A673 (cell line): ENCODE measurements at regions not wholly inside any gene's neighbourhood (a gene's known extent, or its start where the extent isn't known, plus 50 kb on each side); places are given as distances from the start of the nearest gene placed in this dataset.

ENCODE experiments used
- BruUV-seq: library from RNA; stranded (reverse); fragments of 400-500 nt; replicated peaks from 2 replicates; lab custom pipeline; 2021; lab: Mats Ljungman, UMichigan
- CTCF ChIA-PET: fragments of 300-600 bp; sonication (Branson Sonifier 250); formaldehyde crosslinking; loops from one replicate; lab custom pipeline; 2022; ENCODE audit warnings: antibody characterized with exemption; lab: Charles Lee
- POLR2A ChIA-PET: fragments of 300-600 bp; sonication (Branson Sonifier 250); formaldehyde crosslinking; loops from one replicate; lab custom pipeline; 2022; ENCODE audit warnings: antibody characterized with exemption; ENCODE audit not compliant: low non-redundant PET; lab: Charles Lee
- DNase-seq: peaks from one replicate; pipeline ENCODE4 v3.0.0-alpha.2; 2015; ENCODE audit warnings: low spot score
- H3K27ac ChIP-seq: fragments of 200-600 bp; sonication (generic); 2 replicates; pipeline ENCODE4 v1.5.1; 2016; ENCODE audit warnings: mixed run types, low read depth, mild to moderate bottlenecking, mixed read lengths, antibody characterized with exemption, low read length; ENCODE audit not compliant: poor library complexity, severe bottlenecking
- H3K27me3 ChIP-seq: fragments of 200-600 bp; sonication (generic); replicated peaks from 2 replicates; pipeline ENCODE4 v1.6.1; 2017; ENCODE audit warnings: mixed run types, low read depth, mild to moderate bottlenecking, mixed read lengths, antibody characterized with exemption, low read length; ENCODE audit not compliant: insufficient read depth, poor library complexity
- H3K36me3 ChIP-seq: fragments of 200-600 bp; sonication (generic); 2 replicates; pipeline ENCODE4 v1.6.1; 2016; ENCODE audit warnings: mixed run types, mild to moderate bottlenecking, mixed read lengths, antibody characterized with exemption, low read length; ENCODE audit not compliant: insufficient read depth, poor library complexity, severe bottlenecking
- H3K4me1 ChIP-seq: fragments of 200-600 bp; sonication (generic); 2 replicates; pipeline ENCODE4 v1.6.1; 2017; ENCODE audit warnings: mixed run types, mild to moderate bottlenecking, mixed read lengths, antibody characterized with exemption, low read length; ENCODE audit not compliant: insufficient read depth, poor library complexity, severe bottlenecking
- H3K4me3 ChIP-seq: fragments of 200-600 bp; sonication (generic); 2 replicates; pipeline ENCODE4 v1.5.1; 2016; ENCODE audit warnings: low read depth, mixed run types, mild to moderate bottlenecking, mixed read lengths, low read length; ENCODE audit not compliant: poor library complexity, severe bottlenecking
- H3K9me3 ChIP-seq: fragments of 200-600 bp; sonication (generic); 2 replicates; pipeline ENCODE4 v1.6.1; 2016; ENCODE audit warnings: mixed run types, low read depth, mild to moderate bottlenecking, mixed read lengths, antibody characterized with exemption, low read length; ENCODE audit not compliant: poor library complexity, severe bottlenecking
- EZH2 ChIP-seq: fragments of 200-600 bp; sonication (generic); IDR thresholded peaks from 2 replicates; pipeline ENCODE4 v1.6.1; 2017; ENCODE audit warnings: borderline replicate concordance, low read depth, mild to moderate bottlenecking, mixed read lengths, antibody characterized with exemption, low read length; ENCODE audit not compliant: poor library complexity, severe bottlenecking
- intact Hi-C: fragments of 100-400 bp; cut with micrococcal nuclease; formaldehyde crosslinking; loops from one replicate; pipeline ENCODE4 v1.10.0; 2022; ENCODE audit not compliant: unreplicated experiment
- TF ChIP-seq, protein P1 (sequence below): fragments of 300-800, 200-600 bp; sonication (generic); conservative IDR thresholded peaks from 2 replicates; pipeline ENCODE4 v1.5.1; 2017; ENCODE audit warnings: low read depth, mild to moderate bottlenecking, antibody characterized with exemption, low read length, moderate library complexity, mixed read lengths

DNA sequence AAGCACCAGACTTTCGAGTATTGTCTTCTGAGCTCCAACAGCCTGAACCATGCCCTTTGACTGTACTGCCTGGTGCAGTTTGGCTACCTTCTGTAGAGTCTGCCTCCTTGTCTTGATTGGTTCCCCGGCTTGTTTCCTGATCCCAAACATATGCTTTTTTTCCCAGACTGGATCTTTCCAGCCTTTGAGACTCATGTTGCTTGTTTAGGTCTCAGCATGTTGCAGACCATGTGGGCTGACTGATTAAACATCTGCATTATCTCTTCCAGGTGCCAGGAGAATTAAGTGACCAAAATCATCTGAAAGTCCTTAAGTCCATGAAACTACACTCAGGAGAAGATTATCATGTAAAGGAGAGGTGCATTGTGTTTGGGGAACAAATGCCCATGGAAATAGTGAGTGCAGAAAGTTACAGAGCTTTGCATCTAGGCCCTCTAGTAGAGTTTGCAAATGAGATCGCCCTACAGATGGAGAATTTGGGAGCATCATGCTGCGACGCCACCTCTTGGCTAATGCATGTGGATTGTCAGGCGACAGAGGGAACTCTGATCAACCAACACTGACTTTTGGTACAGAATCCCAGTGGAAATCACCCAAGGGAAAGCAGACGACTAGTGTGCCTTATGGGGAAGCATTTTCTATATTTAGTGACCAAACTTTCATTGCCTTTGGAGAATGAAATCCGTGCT, 188.8 kb downstream of the BLID start:
- Histone ChIP-seq H3K4me3 (no peak overlapping the region), H3K4me1 (peaks cover 28% of the 10 kb centered on the region), H3K27me3 (no peaks in the 10 kb centered on the region), H3K9me3 (no peaks in the 10 kb centered on the region), H3K27ac (no peak overlapping the region), H3K36me3 (no peaks in the 10 kb centered on the region)
- intact Hi-C loops = loop anchor here (5.0 kb wide), 1 partner anchor 175 kb away; no protein-coding TSS in a partner anchor
- BruUV-seq = no TSS peak
- ChIA-PET POLR2A (no interaction called here), CTCF (no interaction called here)
- TF ChIP-seq, protein P1, sequence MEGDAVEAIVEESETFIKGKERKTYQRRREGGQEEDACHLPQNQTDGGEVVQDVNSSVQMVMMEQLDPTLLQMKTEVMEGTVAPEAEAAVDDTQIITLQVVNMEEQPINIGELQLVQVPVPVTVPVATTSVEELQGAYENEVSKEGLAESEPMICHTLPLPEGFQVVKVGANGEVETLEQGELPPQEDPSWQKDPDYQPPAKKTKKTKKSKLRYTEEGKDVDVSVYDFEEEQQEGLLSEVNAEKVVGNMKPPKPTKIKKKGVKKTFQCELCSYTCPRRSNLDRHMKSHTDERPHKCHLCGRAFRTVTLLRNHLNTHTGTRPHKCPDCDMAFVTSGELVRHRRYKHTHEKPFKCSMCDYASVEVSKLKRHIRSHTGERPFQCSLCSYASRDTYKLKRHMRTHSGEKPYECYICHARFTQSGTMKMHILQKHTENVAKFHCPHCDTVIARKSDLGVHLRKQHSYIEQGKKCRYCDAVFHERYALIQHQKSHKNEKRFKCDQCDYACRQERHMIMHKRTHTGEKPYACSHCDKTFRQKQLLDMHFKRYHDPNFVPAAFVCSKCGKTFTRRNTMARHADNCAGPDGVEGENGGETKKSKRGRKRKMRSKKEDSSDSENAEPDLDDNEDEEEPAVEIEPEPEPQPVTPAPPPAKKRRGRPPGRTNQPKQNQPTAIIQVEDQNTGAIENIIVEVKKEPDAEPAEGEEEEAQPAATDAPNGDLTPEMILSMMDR = peak; percentile 41; the same call in 1 of the 2 replicates
- TF ChIP-seq EZH2 = no peak
- peak; percentile 29 for DNase-seq

DNA sequence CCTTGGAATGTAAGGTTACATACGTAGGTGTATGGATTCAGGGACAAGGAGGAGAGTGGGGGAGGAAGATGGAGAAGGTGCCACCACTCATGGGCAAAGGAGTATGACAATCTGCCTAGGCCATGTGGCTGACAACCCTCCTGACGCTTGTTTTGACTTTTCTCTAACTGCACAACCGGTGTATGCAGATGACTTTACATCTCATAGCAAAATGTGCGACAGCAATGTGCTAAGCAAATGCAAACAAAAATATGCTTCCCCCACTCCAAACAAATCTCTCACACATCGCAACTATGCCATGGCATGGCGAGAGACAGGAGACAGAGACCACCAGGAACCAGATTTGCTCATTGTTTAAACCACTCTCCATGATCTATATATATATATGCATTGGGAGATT, 191.8 kb downstream of the BLID start:
- DNase-seq = no peak
- Histone ChIP-seq H3K36me3 (no peaks in the 10 kb centered on the region), H3K27ac (no peak overlapping the region), H3K4me3 (no peak overlapping the region), H3K9me3 (no peaks in the 10 kb centered on the region), H3K27me3 (no peaks in the 10 kb centered on the region), H3K4me1 (peaks cover 16% of the 10 kb centered on the region)
- intact Hi-C loops = no loop called here
- POLR2A ChIA-PET = no interaction called here
- CTCF ChIA-PET = no interaction called here
- no TSS peak for BruUV-seq
- TF ChIP-seq, protein P1 = no peak

DNA sequence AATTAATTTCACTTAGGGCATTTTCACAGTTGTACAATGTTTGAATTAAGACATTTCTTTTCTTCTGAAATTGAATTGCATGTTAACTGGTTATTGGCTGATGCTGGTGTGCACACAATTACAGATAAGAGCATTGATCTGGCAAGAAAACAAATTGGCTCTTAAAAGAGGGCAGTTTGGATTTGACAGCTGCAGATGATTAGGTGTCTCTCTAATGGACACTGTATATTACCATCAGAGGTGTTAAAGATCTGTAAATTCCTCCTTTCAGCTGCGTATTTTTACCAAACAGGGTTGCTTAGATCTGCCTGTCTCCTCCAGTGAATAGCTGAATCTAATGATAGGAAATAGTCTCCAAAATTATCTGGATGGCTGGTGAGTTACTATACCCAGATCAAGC, 198.5 kb downstream of the BLID start:
- POLR2A ChIA-PET = no interaction called here
- intact Hi-C loops = no loop called here
- no peak overlapping the region for H3K4me3 ChIP-seq
- no peaks in the 10 kb centered on the region for H3K36me3 ChIP-seq
- no peak for DNase-seq
- no peaks in the 10 kb centered on the region for H3K27me3 ChIP-seq
- H3K9me3 ChIP-seq = no peaks in the 10 kb centered on the region
- BruUV-seq = no TSS peak
- TF ChIP-seq, protein P1 = no peak
- TF ChIP-seq EZH2 = no peak
- H3K27ac ChIP-seq = no peak overlapping the region
- no peaks in the 10 kb centered on the region for H3K4me1 ChIP-seq
- CTCF ChIA-PET = no interaction called here
